Trophoblast cell (in vitro differentiated cells and primary cell): ENCODE measurements at regions not wholly inside any gene's neighbourhood (a gene's known extent, or its start where the extent isn't known, plus 50 kb on each side); places are given as distances from the start of the nearest gene placed in this dataset.

Source experiments
- DNase-seq, 2 donors: peaks; one replicate each; pipeline ENCODE4 v3.0.0-alpha.2; 2016
- H2AFZ ChIP-seq: 2 replicates; pipeline ENCODE4 v1.6.1; 2013; ENCODE audit warnings: low read length, moderate library complexity, mild to moderate bottlenecking; ENCODE audit not compliant: insufficient read depth, poor library complexity
- H2AK5ac ChIP-seq: 2 replicates; pipeline ENCODE4 v1.6.1; 2013; ENCODE audit warnings: mild to moderate bottlenecking, low read length
- H2BK120ac ChIP-seq: 2 replicates; pipeline ENCODE4 v1.6.1; 2013; ENCODE audit warnings: low read length, mild to moderate bottlenecking, moderate library complexity; ENCODE audit not compliant: insufficient read depth, poor library complexity
- H2BK12ac ChIP-seq: 2 replicates; pipeline ENCODE4 v1.6.1; 2013; ENCODE audit warnings: mild to moderate bottlenecking, low read length, moderate library complexity
- H2BK5ac ChIP-seq: 2 replicates; pipeline ENCODE4 v1.6.1; 2013; ENCODE audit warnings: low read length, low read depth, moderate library complexity, mild to moderate bottlenecking; ENCODE audit not compliant: poor library complexity
- H3K14ac ChIP-seq: 2 replicates; pipeline ENCODE4 v1.6.1; 2013; ENCODE audit warnings: mild to moderate bottlenecking, low read length
- H3K18ac ChIP-seq: 2 replicates; pipeline ENCODE4 v1.6.1; 2013; ENCODE audit warnings: mild to moderate bottlenecking, low read length
- H3K23ac ChIP-seq: 2 replicates; pipeline ENCODE4 v1.6.1; 2013; ENCODE audit warnings: low read length
- H3K27ac ChIP-seq: 2 replicates; pipeline ENCODE4 v1.5.1; 2013; ENCODE audit warnings: low read depth, mild to moderate bottlenecking, inconsistent platforms, low read length, moderate library complexity
- H3K27me3 ChIP-seq: 2 replicates; pipeline ENCODE4 v1.6.1; 2013; ENCODE audit warnings: inconsistent platforms, mild to moderate bottlenecking, low read length, moderate library complexity; ENCODE audit not compliant: insufficient read depth
- H3K36me3 ChIP-seq, 2 experiments: 1 replicate in 1 of 2; 2 replicates in 1 of 2; pipeline ENCODE4 v1.6.1; 2013; ENCODE audit warnings: low read length in 2 of 2, mild to moderate bottlenecking in 2 of 2, moderate library complexity in 1 of 2; ENCODE audit not compliant: insufficient read depth in 2 of 2, control insufficient read depth in 1 of 2
- H3K4ac ChIP-seq: 2 replicates; pipeline ENCODE4 v1.6.1; 2013; ENCODE audit warnings: low read depth, mild to moderate bottlenecking, low read length, moderate library complexity
- H3K4me1 ChIP-seq, 2 experiments: 1 replicate in 1 of 2; 2 replicates in 1 of 2; pipeline ENCODE4 v1.6.1; 2013; ENCODE audit warnings: low read length in 2 of 2, mild to moderate bottlenecking in 2 of 2, moderate library complexity in 1 of 2; ENCODE audit not compliant: insufficient read depth in 2 of 2, control insufficient read depth in 1 of 2
- H3K4me2 ChIP-seq: 2 replicates; pipeline ENCODE4 v1.6.1; 2013; ENCODE audit warnings: inconsistent platforms, mild to moderate bottlenecking, low read length, moderate library complexity
- H3K4me3 ChIP-seq: 2 replicates; pipeline ENCODE4 v1.5.1; 2013; ENCODE audit warnings: mild to moderate bottlenecking, low read depth, low read length, inconsistent platforms
- H3K79me1 ChIP-seq: one replicate; pipeline ENCODE4 v1.6.1; 2013; ENCODE audit warnings: low read length
- H3K79me2 ChIP-seq: 2 replicates; pipeline ENCODE4 v1.6.1; 2013; ENCODE audit warnings: low read length, mild to moderate bottlenecking; ENCODE audit not compliant: control insufficient read depth, insufficient read depth, poor library complexity
- H3K9ac ChIP-seq: 2 replicates; pipeline ENCODE4 v1.6.1; 2013; ENCODE audit warnings: mild to moderate bottlenecking, low read length
- H3K9me3 ChIP-seq: 2 replicates; pipeline ENCODE4 v1.6.1; 2013; ENCODE audit warnings: low read depth, mild to moderate bottlenecking, control low read depth, inconsistent platforms, low read length; ENCODE audit not compliant: insufficient read depth
- H4K12ac ChIP-seq: 2 replicates; pipeline ENCODE4 v1.6.1; 2013; ENCODE audit warnings: low read depth, mild to moderate bottlenecking, low read length, moderate library complexity
- H4K8ac ChIP-seq: 2 replicates; pipeline ENCODE4 v1.6.1; 2013; ENCODE audit warnings: low read depth, mild to moderate bottlenecking, low read length, moderate library complexity
- H4K91ac ChIP-seq: one replicate; pipeline ENCODE4 v1.6.1; 2013; ENCODE audit warnings: low read depth, mild to moderate bottlenecking, low read length, moderate library complexity
- WGBS: extraction: QIAGEN DNeasy Blood & Tissue Kit; methylation state at CpG from one replicate; pipeline ENCODE4 v1.1.7; 2013; ENCODE audit warnings: missing lambda C conversion rate; ENCODE audit not compliant: insufficient read length, insufficient coverage; ENCODE audit errors: extremely low coverage; 5-methylcytosine and 5-hydroxymethylcytosine counted together

GRCh38 chr15:69815793-69816192 is 281.9 kb downstream of the TLE3 start:
- H2BK5ac ChIP-seq, result no peak overlapping the region
- no peak overlapping the region for H3K4me3 ChIP-seq
- no peak overlapping the region for H3K9ac ChIP-seq
- no peak overlapping the region for H3K4ac ChIP-seq
- DNase-seq, result no peak
- no peak overlapping the region for H2BK12ac ChIP-seq
- no peak overlapping the region for H3K14ac ChIP-seq
- no peak overlapping the region for H4K8ac ChIP-seq
- H2AFZ ChIP-seq, result no peak overlapping the region
- peaks cover 3 to 7% of the 10 kb centered on the region in 2 experiments for H3K4me1 ChIP-seq
- H3K27ac ChIP-seq, result no peak overlapping the region
- H3K23ac ChIP-seq, result no peak overlapping the region
- no peaks in the 10 kb centered on the region for H3K27me3 ChIP-seq
- H4K91ac ChIP-seq, result no peak overlapping the region
- no peaks in the 10 kb centered on the region for H3K79me1 ChIP-seq
- no peak overlapping the region for H2AK5ac ChIP-seq
- H3K4me2 ChIP-seq, result no peak overlapping the region
- no peak overlapping the region for H3K18ac ChIP-seq
- peaks cover 1% of the 10 kb centered on the region for H3K9me3 ChIP-seq
- H4K12ac ChIP-seq, result no peak overlapping the region
- H2BK120ac ChIP-seq, result no peak overlapping the region
- WGBS, result no CpG with 5 or more reads among the region's 2 CpGs
- H3K36me3 ChIP-seq, result no peaks in the 10 kb centered on the region
- H3K79me2 ChIP-seq, result no peaks in the 10 kb centered on the region

GRCh38 chr15:69816522-69816921 is 281.2 kb downstream of the TLE3 start:
- Histone ChIP-seq H2BK120ac (no peak overlapping the region), H3K14ac (no peak overlapping the region), H3K79me2 (no peaks in the 10 kb centered on the region), H3K4ac (no peak overlapping the region), H4K12ac (no peak overlapping the region), H2AK5ac (no peak overlapping the region), H3K9ac (no peak overlapping the region), H3K4me1 (peaks cover 3 to 7% of the 10 kb centered on the region in 2 experiments), H3K4me3 (no peak overlapping the region), H3K79me1 (no peaks in the 10 kb centered on the region), H3K27ac (no peak overlapping the region), H3K9me3 (peaks cover 2% of the 10 kb centered on the region), H3K4me2 (no peak overlapping the region), H2AFZ (no peak overlapping the region), H3K27me3 (no peaks in the 10 kb centered on the region), H3K36me3 (no peaks in the 10 kb centered on the region), H2BK12ac (no peak overlapping the region), H4K91ac (no peak overlapping the region), H3K18ac (no peak overlapping the region), H4K8ac (no peak overlapping the region), H3K23ac (no peak overlapping the region), H2BK5ac (no peak overlapping the region)
- no CpG with 5 or more reads among the region's 2 CpGs for WGBS
- no peak for DNase-seq

GRCh38 chr15:69818529-69818928 is 279.2 kb downstream of the TLE3 start:
- Histone ChIP-seq H3K79me1 (no peaks in the 10 kb centered on the region), H4K8ac (no peak overlapping the region), H2BK12ac (no peak overlapping the region), H3K4me1 (peaks cover 0 to 2% of the 10 kb centered on the region in 2 experiments), H3K27ac (no peak overlapping the region), H3K9me3 (peaks cover 6% of the 10 kb centered on the region), H3K9ac (no peak overlapping the region), H2BK120ac (no peak overlapping the region), H4K91ac (no peak overlapping the region), H3K4me3 (no peak overlapping the region), H2BK5ac (no peak overlapping the region), H3K4ac (no peak overlapping the region), H3K23ac (no peak overlapping the region), H3K79me2 (no peaks in the 10 kb centered on the region), H2AK5ac (no peak overlapping the region), H3K14ac (no peak overlapping the region), H3K4me2 (no peak overlapping the region), H3K36me3 (no peaks in the 10 kb centered on the region), H2AFZ (no peak overlapping the region), H4K12ac (no peak overlapping the region), H3K18ac (no peak overlapping the region), H3K27me3 (no peaks in the 10 kb centered on the region)
- DNase-seq, result no peak
- no CpG with 5 or more reads among the region's 8 CpGs for WGBS

- H3K27me3 ChIP-seq, result no peaks in the 10 kb centered on the region
- H3K23ac ChIP-seq, result no peak overlapping the region
- H3K4ac ChIP-seq, result no peak overlapping the region
- H2AK5ac ChIP-seq, result no peak overlapping the region
- no peak overlapping the region for H3K27ac ChIP-seq
- H2BK12ac ChIP-seq, result no peak overlapping the region
- no peak overlapping the region for H3K4me3 ChIP-seq
- no peaks in the 10 kb centered on the region for H3K79me2 ChIP-seq
- WGBS, result no CpG with 5 or more reads among the region's 3 CpGs
- no peak overlapping the region for H3K14ac ChIP-seq
- H2BK120ac ChIP-seq, result no peak overlapping the region
- H3K79me1 ChIP-seq, result no peaks in the 10 kb centered on the region
- no peak overlapping the region for H2BK5ac ChIP-seq
- H3K4me2 ChIP-seq, result no peak overlapping the region
- H3K36me3 ChIP-seq, result no peaks in the 10 kb centered on the region
- no peak overlapping the region for H2AFZ ChIP-seq
- no peak overlapping the region for H3K18ac ChIP-seq
- DNase-seq, result no peak
- H3K4me1 ChIP-seq, result no peaks in the 10 kb centered on the region
- H3K9ac ChIP-seq, result no peak overlapping the region
- H4K91ac ChIP-seq, result no peak overlapping the region
- H3K9me3 ChIP-seq, result peaks cover 6% of the 10 kb centered on the region
- no peak overlapping the region for H4K8ac ChIP-seq
- H4K12ac ChIP-seq, result no peak overlapping the region
Observed at GRCh38 chr15:69819371-69819770, 278.3 kb downstream of the TLE3 start.
